GM23338 (cell line): ENCODE measurements at regions not wholly inside any gene's neighbourhood (a gene's known extent, or its start where the extent isn't known, plus 50 kb on each side); places are given as distances from the start of the nearest gene placed in this dataset.

Source experiments
- ATAC-seq: fragments of 200-7000 bp; cut with Tn5 transposase; 3 replicates; pipeline ENCODE4 v1.9.1; 2020
- DNase-seq: peaks from one replicate; pipeline ENCODE4 v3.0.0-alpha.2; 2015; ENCODE audit warnings: low spot score
- H2AFZ ChIP-seq: fragments of 200-600 bp; sonication (generic); 2 replicates; pipeline ENCODE4 v1.8.0; 2016; ENCODE audit warnings: antibody characterized with exemption, mild to moderate bottlenecking, moderate library complexity
- H3F3A ChIP-seq: fragments of 200-600 bp; sonication (generic); replicated peaks from 2 replicates; pipeline ENCODE4 v1.8.0; 2017; ENCODE audit warnings: antibody characterized with exemption, mixed run types, low read depth
- H3K27ac ChIP-seq: fragments of 200-600 bp; sonication (generic); 2 replicates; pipeline ENCODE4 v1.6.1; 2016; ENCODE audit warnings: low read depth
- H3K27me3 ChIP-seq: fragments of 200-600 bp; sonication (generic); 2 replicates; pipeline ENCODE4 v1.8.0; 2016; ENCODE audit warnings: mild to moderate bottlenecking, mixed run types, moderate library complexity; ENCODE audit not compliant: insufficient read depth
- H3K36me3 ChIP-seq: fragments of 200-600 bp; sonication (generic); 2 replicates; pipeline ENCODE4 v1.8.0; 2016; ENCODE audit warnings: mild to moderate bottlenecking; ENCODE audit not compliant: insufficient read depth
- H3K4me1 ChIP-seq: fragments of 200-600 bp; sonication (generic); 2 replicates; pipeline ENCODE4 v1.8.0; 2016; ENCODE audit warnings: mild to moderate bottlenecking, moderate library complexity; ENCODE audit not compliant: insufficient read depth
- H3K4me2 ChIP-seq: fragments of 200-600 bp; sonication (generic); 2 replicates; pipeline ENCODE4 v1.7.1; 2017; ENCODE audit warnings: mixed run types
- H3K4me3 ChIP-seq: fragments of 200-600 bp; sonication (generic); 2 replicates; pipeline ENCODE4 v1.6.1; 2016; ENCODE audit warnings: mixed run types
- H3K79me2 ChIP-seq: fragments of 200-600 bp; sonication (generic); replicated peaks from 2 replicates; pipeline ENCODE4 v1.8.0; 2017; ENCODE audit warnings: mild to moderate bottlenecking; ENCODE audit not compliant: insufficient read depth
- H3K9me2 ChIP-seq: fragments of 200-600 bp; sonication (generic); 2 replicates; pipeline ENCODE4 v1.8.0; 2017; ENCODE audit not compliant: insufficient read depth
- H4K20me1 ChIP-seq: fragments of 200-600 bp; sonication (generic); replicated peaks from 2 replicates; pipeline ENCODE4 v1.8.0; 2017; ENCODE audit warnings: mild to moderate bottlenecking; ENCODE audit not compliant: insufficient read depth
- H3K27ac Mint-ChIP-seq: 2 replicates; pipeline ENCODE4 v1.8.0; 2020; ENCODE audit warnings: inconsistent platforms, mild to moderate bottlenecking, moderate library complexity, mixed read lengths
- H3K27me3 Mint-ChIP-seq: 3 replicates; pipeline ENCODE4 v1.8.0; 2022; ENCODE audit warnings: low read depth, mild to moderate bottlenecking, moderate library complexity, mixed read lengths, inconsistent platforms; ENCODE audit not compliant: insufficient read depth, poor library complexity
- H3K36me3 Mint-ChIP-seq: 3 replicates; pipeline ENCODE4 v1.8.0; 2021; ENCODE audit warnings: low read depth, mild to moderate bottlenecking, inconsistent platforms, moderate library complexity, mixed read lengths
- H3K4me1 Mint-ChIP-seq: 3 replicates; pipeline ENCODE4 v1.8.0; 2020; ENCODE audit warnings: mild to moderate bottlenecking, inconsistent platforms, mixed read lengths
- H3K4me3 Mint-ChIP-seq: 3 replicates; pipeline ENCODE4 v1.8.0; 2021; ENCODE audit warnings: moderate library complexity, mild to moderate bottlenecking, inconsistent platforms, mixed read lengths
- H3K9me3 Mint-ChIP-seq: 3 replicates; pipeline ENCODE4 v1.8.0; 2020; ENCODE audit warnings: moderate library complexity, mild to moderate bottlenecking, inconsistent platforms, mixed read lengths
- CREB1 ChIP-seq: fragments of 250-450 bp; sonication (Bioruptor Pico); IDR thresholded peaks from 2 replicates; pipeline ENCODE4 v1.5.0; 2020; ENCODE audit warnings: low read depth, mild to moderate bottlenecking, moderate library complexity
- EZH2 ChIP-seq: fragments of 200-600 bp; sonication (generic); IDR thresholded peaks from one replicate; pipeline ENCODE4 v1.8.0; 2017; ENCODE audit warnings: antibody characterized with exemption, mild to moderate bottlenecking, low read depth; ENCODE audit not compliant: unreplicated experiment
- EZH2phosphoT487 ChIP-seq: fragments of 200-600 bp; sonication (generic); IDR thresholded peaks from one replicate; pipeline ENCODE4 v1.8.1; 2018; ENCODE audit warnings: antibody characterized with exemption; ENCODE audit not compliant: unreplicated experiment
- JUNB ChIP-seq: IDR thresholded peaks from one replicate; pipeline ENCODE4 v1.6.1; 2016; ENCODE audit warnings: antibody characterized with exemption; ENCODE audit not compliant: unreplicated experiment
- NANOG ChIP-seq: IDR thresholded peaks from 2 replicates; pipeline ENCODE4 v1.6.1; 2016; ENCODE audit warnings: antibody characterized with exemption, borderline replicate concordance
- POLR2AphosphoS5 ChIP-seq: IDR thresholded peaks from 2 replicates; pipeline ENCODE4 v1.6.1; 2016; ENCODE audit warnings: antibody characterized with exemption, low read depth
- REST ChIP-seq: IDR thresholded peaks from one replicate; pipeline ENCODE4 v1.6.1; 2018; ENCODE audit warnings: antibody characterized with exemption; ENCODE audit not compliant: unreplicated experiment
- STAT1 ChIP-seq: IDR thresholded peaks from one replicate; pipeline ENCODE4 v1.6.1; 2016; ENCODE audit warnings: antibody characterized with exemption; ENCODE audit not compliant: unreplicated experiment
- ZNF114 ChIP-seq: fragments of 250-450 bp; sonication (Bioruptor Pico); IDR thresholded peaks from 2 replicates; pipeline ENCODE4 v1.5.0; 2020; ENCODE audit warnings: mild to moderate bottlenecking, moderate library complexity
- ZNF331 ChIP-seq: fragments of 250-450 bp; sonication (Bioruptor Pico); IDR thresholded peaks from 2 replicates; pipeline ENCODE4 v1.5.0; 2020; ENCODE audit warnings: low read depth, mild to moderate bottlenecking, moderate library complexity
- TF ChIP-seq, protein P1 (sequence below), 2 experiments: fragments of 200-600 bp in 1 of 2; sonication (generic) in 1 of 2; conservative IDR thresholded peaks; 2 replicates each; pipeline versions ENCODE4 v1.5.1 to v1.6.1; 2016 to 2017; ENCODE audit warnings: antibody characterized with exemption in 2 of 2, low read depth in 2 of 2, mild to moderate bottlenecking in 2 of 2, moderate library complexity in 1 of 2
- TF ChIP-seq, protein P2 (sequence below): IDR thresholded peaks from 2 replicates; pipeline ENCODE4 v1.6.1; 2016; ENCODE audit warnings: antibody characterized with exemption

DNA sequence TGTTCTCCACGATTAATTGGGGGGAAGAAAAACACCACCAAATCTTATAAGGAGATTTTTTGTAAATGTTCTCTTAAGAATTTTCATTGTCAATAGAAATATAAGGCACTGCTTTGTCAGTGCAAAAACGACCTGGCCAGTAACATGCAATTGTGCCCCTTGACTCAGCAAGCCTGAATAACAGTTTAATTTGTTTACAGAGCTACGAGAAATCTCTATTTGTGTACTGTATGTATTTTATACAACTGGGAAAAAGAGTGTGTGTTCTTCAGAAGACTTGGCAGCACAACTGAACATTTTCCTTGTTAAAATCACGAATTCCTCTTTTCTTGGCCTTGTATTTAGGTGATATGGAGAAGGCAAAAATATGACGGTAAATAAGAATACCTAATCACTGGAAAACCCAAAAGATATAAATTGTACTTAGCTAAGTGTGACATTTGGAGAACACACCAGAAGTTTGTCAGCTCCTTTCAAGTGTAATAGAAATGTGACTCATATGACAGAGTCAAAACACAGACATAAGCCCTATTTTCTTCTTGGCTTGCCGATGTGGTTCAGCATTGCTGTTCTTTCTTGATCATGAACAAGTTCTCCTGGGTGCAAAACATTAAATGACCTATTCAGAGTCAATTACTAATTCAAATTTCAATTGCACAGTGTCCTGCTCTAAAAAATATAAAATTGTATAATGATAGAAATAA lies 945.0 kb upstream of the INTU start (continued):
- TF ChIP-seq, protein P1, sequence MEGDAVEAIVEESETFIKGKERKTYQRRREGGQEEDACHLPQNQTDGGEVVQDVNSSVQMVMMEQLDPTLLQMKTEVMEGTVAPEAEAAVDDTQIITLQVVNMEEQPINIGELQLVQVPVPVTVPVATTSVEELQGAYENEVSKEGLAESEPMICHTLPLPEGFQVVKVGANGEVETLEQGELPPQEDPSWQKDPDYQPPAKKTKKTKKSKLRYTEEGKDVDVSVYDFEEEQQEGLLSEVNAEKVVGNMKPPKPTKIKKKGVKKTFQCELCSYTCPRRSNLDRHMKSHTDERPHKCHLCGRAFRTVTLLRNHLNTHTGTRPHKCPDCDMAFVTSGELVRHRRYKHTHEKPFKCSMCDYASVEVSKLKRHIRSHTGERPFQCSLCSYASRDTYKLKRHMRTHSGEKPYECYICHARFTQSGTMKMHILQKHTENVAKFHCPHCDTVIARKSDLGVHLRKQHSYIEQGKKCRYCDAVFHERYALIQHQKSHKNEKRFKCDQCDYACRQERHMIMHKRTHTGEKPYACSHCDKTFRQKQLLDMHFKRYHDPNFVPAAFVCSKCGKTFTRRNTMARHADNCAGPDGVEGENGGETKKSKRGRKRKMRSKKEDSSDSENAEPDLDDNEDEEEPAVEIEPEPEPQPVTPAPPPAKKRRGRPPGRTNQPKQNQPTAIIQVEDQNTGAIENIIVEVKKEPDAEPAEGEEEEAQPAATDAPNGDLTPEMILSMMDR (conservative IDR thresholded peaks at IDR 0.05; ENCODE audit: low read depth in 2 of 2), result no peak
- no peak for TF ChIP-seq EZH2phosphoT487

GRCh38 chr4:126691797-126692196 lies 941.0 kb upstream of the INTU start:
- Histone ChIP-seq H3K4me1 (no peaks in the 10 kb centered on the region), H2AFZ (no peak overlapping the region), H3K79me2 (no peaks in the 10 kb centered on the region), H3K4me3 (no peak overlapping the region), H3K27me3 (no peaks in the 10 kb centered on the region), H3K27ac (no peak overlapping the region), H3K9me2 (no peaks in the 10 kb centered on the region), H3K36me3 (no peaks in the 10 kb centered on the region), H3F3A (no peaks in the 10 kb centered on the region), H3K4me2 (no peak overlapping the region), H4K20me1 (no peaks in the 10 kb centered on the region)
- Mint-ChIP-seq H3K4me1 (0 out of 3 replicates have a peak, but pooled peaks cover 3% of the 10 kb centered on the region), H3K27ac (no peak overlapping the region), H3K27me3 (no peaks in the 10 kb centered on the region), H3K9me3 (no peaks in the 10 kb centered on the region), H3K4me3 (no peak overlapping the region), H3K36me3 (no peaks in the 10 kb centered on the region)
- ATAC-seq (no peak), DNase-seq (no peak)
- no peak for TF ChIP-seq STAT1
- no peak for TF ChIP-seq EZH2phosphoT487
- TF ChIP-seq EZH2, result no peak
- no peak for TF ChIP-seq POLR2AphosphoS5
- no peak for TF ChIP-seq REST
- no peak for TF ChIP-seq ZNF331
- TF ChIP-seq NANOG, result no peak
- TF ChIP-seq ZNF114, result no peak
- TF ChIP-seq, protein P2, sequence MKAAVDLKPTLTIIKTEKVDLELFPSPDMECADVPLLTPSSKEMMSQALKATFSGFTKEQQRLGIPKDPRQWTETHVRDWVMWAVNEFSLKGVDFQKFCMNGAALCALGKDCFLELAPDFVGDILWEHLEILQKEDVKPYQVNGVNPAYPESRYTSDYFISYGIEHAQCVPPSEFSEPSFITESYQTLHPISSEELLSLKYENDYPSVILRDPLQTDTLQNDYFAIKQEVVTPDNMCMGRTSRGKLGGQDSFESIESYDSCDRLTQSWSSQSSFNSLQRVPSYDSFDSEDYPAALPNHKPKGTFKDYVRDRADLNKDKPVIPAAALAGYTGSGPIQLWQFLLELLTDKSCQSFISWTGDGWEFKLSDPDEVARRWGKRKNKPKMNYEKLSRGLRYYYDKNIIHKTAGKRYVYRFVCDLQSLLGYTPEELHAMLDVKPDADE, result no peak
- TF ChIP-seq JUNB, result no peak
- no peak for TF ChIP-seq CREB1 (CRISPR knock-in tag)
- TF ChIP-seq, protein P1 (conservative IDR thresholded peaks at IDR 0.05; ENCODE audit: low read depth in 2 of 2), result no peak
